HEK293T (cell line): ENCODE measurements at regions not wholly inside any gene's neighbourhood (a gene's known extent, or its start where the extent isn't known, plus 50 kb on each side); places are given as distances from the start of the nearest gene placed in this dataset.

Experiments used
- ARNT ChIP-seq: fragments of 450-650 bp; IDR thresholded peaks from 2 replicates; pipeline ENCODE4 v1.6.1; 2017; ENCODE audit warnings: mild to moderate bottlenecking
- BHLHE40 ChIP-seq: fragments of 450-650 bp; IDR thresholded peaks from 2 replicates; pipeline ENCODE4 v1.6.1; 2016; ENCODE audit warnings: mild to moderate bottlenecking, moderate library complexity, borderline replicate concordance
- CTBP1 ChIP-seq: fragments of 450-650 bp; IDR thresholded peaks from 2 replicates; pipeline ENCODE4 v1.6.1; 2016; ENCODE audit warnings: borderline replicate concordance
- FOXA1 ChIP-seq: fragments of 450-650 bp; IDR thresholded peaks from 2 replicates; pipeline ENCODE4 v1.6.1; 2016; ENCODE audit warnings: mild to moderate bottlenecking
- FOXM1 ChIP-seq: fragments of 450-650 bp; IDR thresholded peaks from 2 replicates; pipeline ENCODE4 v1.6.1; 2017; ENCODE audit warnings: mild to moderate bottlenecking, borderline replicate concordance
- L3MBTL2 ChIP-seq: fragments of 450-650 bp; conservative IDR thresholded peaks from 2 replicates; pipeline ENCODE4 v1.6.1; 2016; ENCODE audit warnings: mild to moderate bottlenecking
- NFRKB ChIP-seq: fragments of 450-650 bp; IDR thresholded peaks from 2 replicates; pipeline ENCODE4 v1.6.1; 2016; ENCODE audit warnings: mild to moderate bottlenecking, moderate library complexity
- SP1 ChIP-seq: fragments of 450-650 bp; IDR thresholded peaks from 2 replicates; pipeline ENCODE4 v1.6.1; 2017
- ZNF384 ChIP-seq: fragments of 450-650 bp; IDR thresholded peaks from 2 replicates; pipeline ENCODE4 v1.6.1; 2016

DNA sequence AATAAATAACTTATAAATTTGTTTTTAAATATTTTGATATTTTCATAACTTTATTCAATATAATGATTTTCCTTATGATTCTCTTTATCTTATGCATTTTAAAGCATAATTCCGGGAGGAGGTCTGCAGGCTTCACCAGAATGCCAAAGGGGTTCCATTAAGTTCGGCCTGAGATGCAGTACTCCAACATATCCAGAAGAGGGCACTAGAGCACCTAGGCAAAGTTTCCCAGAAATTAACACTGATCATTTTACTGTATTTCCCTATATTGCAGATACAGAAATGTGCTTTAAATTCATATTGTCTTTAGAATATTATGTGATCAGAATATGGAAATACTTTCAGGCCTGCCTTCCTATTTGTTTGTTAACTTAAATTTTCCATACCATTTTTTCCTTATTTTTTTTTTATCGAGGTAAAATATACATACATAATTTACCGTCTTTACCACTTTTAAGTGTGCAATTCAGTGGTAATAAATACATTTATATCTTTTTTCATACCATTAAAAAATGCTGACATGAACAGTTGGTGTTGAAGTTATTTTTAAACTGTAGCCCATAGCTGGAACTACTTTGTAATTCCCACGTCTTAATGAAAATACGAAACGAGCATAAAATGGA is 58.9 kb upstream of the TM9SF2 start:
- no peak for TF ChIP-seq ZNF384
- TF ChIP-seq CTBP1 = no peak
- TF ChIP-seq FOXA1 = no peak
- TF ChIP-seq FOXM1 = no peak
- TF ChIP-seq SP1 = no peak
- TF ChIP-seq NFRKB = no peak
- TF ChIP-seq ARNT = no peak
- TF ChIP-seq L3MBTL2 = no peak
- no peak for TF ChIP-seq BHLHE40
